HG02852 (cell line): ENCODE measurements at regions not wholly inside any gene's neighbourhood (a gene's known extent, or its start where the extent isn't known, plus 50 kb on each side); places are given as distances from the start of the nearest gene placed in this dataset.
"Not testable (repeated sequence)": the region's sequence is repeated elsewhere in the genome, so short reads cannot be mapped to it uniquely, and the experiment has no call there.

ENCODE experiments used
- ATAC-seq: cut with Tn5 transposase; IDR thresholded peaks from one replicate; pipeline ENCODE4 v1.9.1; 2021; ENCODE audit warnings: mild to moderate bottlenecking, moderate library complexity; ENCODE audit not compliant: unreplicated experiment

DNA sequence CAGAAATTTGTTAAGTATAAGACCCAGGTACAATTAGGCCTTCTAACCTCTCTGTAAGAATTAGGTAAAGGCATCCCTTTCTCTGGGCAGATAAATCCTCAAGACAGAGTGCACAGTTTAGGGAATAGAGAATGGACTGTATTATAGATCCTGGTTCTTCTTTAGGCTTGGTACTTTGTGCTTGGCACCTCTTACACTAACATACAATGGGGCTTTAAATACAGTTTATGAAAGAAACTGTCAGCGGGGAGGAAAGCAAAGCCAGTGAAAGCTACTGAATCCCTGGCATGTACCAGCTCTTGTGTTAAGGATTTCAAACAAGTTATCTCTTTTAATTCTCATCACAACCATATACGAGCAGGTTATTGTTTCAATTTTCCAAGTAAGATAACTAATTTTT, 1350.0 kb downstream of the ADGRL3 start:
- ATAC-seq, result no peak

DNA sequence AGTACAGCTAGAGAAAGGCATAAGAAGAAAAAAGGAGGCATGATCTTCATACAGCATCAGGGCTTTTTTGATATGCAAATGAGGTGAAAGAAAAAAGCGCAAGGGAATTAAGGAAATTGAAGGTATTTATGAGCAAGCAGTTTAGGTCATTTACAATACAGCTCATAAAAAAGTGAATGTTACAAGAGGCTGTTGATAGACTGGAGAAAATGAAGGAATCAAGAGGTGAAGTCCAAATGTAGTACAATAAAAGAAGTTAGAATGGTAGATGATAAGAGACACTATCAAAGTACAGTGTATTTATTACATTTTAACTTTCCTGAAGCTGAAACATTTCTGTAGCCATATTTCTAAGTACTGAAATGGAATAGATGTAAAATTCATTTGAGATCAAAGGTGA, 1349.5 kb downstream of the ADGRL3 start:
- ATAC-seq, result no peak

DNA sequence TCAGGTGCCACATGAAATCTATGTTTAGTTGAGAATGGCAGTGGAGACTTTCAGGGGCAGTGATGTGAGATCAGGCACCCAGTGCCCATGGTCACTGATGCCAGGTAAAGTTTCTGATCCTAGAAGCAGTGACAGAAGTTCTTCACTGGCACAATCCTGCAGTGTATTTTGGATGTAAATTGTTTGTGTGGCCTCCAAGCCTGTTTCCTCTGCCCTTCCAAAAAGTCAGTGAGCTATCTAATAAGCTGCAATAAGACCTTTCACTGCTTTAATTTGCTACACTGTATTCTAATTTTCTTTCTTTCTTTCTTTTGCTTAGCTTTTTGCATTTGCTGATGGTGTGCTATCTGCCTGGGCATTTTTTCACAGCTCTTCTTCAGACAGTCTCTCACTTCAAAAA, 1348.6 kb downstream of the ADGRL3 start:
- ATAC-seq, result no peak

DNA sequence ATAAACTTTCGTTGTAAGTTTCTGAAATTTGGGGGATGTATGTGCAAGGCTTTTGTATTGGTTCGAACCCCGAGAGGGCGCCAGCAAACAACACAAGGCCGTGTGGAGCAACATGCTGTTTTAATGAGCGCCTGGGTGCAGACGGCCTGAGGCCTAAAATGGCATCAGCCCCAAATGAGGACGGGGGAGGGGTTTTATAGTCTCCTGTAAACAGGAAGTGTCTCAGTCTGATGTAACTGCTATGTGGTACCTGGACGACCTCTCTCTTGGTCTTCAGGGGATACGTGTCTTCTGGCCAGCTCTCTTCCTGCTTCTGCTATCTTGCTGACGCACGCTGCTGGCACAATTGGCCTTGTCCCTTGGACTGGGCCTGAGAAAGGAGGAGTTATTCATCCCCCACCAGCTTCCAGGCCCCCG, 1348.0 kb downstream of the ADGRL3 start:
- ATAC-seq, result no peak

DNA sequence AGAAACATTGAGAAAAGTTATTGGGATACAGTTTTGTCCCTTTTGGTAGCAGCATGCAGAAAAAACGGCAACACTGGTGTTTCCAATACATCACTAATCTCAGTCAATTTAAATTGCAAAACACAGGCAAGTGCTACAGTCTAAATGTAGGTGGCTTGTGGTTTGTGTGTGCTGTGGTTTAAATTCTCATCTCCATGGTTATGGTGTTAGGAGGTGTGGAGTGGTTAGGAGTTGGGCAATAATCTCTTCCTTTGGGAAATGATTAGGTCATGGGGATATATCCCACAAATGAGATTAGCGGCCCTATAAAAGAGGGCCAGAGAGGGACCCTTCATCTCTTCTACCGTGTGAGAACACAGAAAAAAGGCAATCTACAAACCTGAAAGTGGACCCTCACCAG, 1344.3 kb downstream of the ADGRL3 start:
- no peak for ATAC-seq

DNA sequence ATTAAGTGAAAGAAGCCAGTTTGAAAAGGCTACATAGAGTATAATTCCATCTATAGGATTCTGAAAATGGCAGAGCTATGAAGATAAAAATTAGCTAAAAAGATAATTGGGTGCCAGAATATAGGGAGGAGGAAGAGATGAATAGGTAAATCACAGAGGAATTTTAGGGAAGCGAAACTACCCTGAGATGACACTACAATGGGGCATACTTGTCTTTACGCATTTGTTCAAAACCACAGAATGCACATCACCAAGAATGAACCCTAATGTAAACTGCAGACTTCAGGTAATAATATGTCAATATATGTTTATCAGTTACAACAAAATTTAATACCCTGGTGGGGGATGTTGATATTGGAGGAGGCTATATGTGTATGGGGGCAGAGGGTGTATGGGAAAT, 1342.9 kb downstream of the ADGRL3 start:
- ATAC-seq, result no peak

DNA sequence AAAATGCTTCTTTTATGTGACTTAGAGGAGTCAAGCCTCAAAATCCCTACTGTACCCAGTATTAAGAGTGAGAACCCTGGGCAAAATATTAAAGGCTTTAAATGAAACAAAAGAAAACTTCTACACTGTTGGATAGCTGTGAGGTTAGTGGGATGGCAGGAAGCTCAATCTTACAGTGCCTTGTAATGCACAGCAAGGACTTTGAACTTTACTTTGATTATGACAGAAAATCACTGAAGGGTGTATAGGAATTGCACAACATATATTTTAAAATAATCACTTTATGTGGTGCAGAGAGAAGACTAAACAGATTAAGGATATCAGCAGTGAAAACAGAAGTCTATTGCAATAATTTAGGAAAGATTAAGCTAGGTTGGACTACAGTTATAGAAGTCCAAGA, 1333.4 kb downstream of the ADGRL3 start:
- no peak for ATAC-seq

DNA sequence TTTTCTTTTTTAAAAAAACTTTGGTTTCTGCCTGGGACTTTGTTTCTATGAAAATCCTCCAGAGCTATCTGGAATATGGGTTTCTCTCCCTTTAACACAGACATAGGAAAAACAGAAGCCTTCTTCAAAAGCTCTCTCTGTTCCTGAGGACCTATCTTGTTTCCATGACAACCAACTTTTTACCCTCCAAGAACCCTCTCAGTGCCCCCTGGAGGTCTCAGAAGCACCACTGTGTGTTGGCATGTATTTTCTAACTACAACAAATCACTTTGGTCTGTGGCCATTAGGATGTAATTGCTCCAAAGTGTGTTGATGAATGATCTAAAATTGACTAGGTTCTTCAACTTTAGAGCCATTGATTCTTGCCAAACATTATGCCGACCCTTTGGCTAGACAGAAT, 1331.6 kb downstream of the ADGRL3 start:
- no peak for ATAC-seq

DNA sequence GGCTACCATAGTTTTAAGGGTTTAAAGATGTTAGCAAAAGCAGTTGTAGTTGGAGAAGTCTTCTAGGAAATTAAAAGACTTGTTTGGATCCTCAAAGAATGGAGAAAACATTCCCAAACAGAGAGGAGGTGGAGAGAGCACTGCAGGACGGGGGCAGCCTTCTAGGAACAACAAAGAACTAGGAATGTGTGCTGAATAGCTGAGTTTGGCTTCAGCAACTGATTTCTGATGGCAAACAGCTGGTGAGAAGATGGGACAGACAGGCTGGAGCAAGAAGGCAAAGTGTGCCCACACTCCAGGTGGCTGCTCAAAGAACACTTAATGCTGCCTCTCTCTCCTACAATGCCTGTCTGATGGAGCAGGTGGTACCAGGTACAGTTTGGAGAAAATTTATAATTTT, 1331.1 kb downstream of the ADGRL3 start:
- no peak for ATAC-seq

DNA sequence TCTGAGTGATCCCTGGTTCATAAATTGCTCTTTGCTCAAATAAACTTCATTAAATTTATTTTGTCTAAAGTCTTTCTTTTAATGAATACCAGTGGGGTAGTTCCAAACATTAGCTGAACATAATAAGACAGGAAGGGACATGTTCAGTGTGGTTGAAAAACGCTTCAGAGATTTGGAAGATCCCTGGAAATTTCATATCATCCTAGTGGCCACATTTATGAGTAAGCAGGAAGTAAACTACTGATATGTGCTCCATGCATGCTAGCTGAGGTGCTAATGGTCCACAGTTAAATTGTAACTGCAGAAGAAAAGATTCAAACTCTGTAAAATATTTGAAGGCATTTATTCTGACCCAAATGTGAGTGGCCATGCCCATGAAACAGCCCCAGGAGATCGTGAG, 1328.7 kb downstream of the ADGRL3 start:
- ATAC-seq, result no peak

DNA sequence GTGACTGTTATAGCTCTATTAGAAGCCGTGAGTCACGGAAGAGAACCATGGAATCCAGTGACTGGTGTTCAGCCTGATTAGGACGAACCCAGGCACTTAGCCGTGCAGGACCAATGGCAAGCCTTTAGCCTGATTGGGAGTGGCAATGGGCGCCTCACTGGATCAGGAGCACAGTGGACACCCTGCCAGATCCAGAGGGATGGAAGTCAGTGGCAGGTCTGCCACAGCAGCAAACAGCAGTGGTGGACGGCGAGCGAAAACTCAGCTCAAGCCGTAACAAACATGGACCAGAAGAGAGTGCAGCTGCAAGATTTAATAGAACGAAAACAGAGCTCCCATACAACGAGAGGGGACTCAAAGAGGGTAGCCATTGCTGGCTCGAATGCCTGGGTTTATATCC, 1326.5 kb downstream of the ADGRL3 start:
- no peak for ATAC-seq

DNA sequence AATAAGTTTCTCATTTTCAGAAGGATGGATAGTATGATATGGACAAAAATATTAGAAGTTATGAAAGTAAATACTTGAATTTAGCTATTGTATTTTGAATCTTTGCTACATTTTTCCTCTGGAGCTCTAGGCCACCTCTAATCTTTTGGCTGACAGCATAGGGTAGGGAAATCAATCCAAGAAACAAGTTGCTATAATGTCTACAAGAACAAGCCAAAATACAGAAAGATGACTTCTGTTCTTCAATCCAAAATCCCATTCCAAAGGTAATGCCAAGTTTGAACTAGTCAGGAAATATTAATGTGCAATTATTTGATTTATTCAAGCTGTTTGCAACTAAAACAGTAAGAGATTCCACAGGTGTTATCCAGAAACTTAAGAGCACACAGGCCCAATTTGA, 1323.1 kb downstream of the ADGRL3 start:
- ATAC-seq, result no peak

DNA sequence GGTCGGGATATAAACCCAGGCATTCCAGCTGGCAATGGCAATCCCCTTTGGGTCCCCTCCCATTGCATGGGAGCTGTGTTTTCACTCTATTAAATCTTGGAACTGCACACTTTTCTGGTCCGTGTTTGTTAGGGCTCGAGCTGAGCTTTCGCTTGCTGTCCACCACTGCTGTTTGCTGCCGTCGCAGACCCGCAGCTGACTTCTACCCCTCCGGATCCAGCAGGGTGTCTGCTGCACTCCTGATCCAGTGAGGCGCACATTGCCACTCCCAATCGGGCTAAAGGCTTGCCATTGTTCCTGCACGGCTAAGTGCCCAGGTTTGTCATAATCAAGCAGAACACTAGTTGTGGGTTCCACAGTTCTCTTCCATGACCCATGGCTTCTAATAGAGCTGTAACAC, 1322.1 kb downstream of the ADGRL3 start:
- no peak for ATAC-seq

DNA sequence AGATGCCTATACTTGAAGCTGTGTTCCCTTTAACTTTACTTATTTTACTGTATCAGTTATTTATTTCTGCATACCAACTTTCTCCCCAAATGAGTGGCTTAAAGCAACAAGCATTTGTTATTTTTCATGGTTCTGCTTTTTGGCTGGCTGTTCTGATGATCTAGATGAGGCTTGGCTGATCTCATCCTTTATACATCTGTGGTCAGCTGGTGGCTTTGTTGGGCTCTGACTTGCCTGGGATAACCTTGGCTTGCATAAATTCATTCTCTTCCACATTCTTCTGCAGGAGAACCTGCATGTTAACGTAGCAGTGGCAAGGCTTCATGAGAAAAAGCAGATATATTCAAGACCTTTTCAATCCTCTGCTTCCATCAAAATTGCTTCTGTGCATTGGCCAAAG, 1317.6 kb downstream of the ADGRL3 start:
- no peak for ATAC-seq

DNA sequence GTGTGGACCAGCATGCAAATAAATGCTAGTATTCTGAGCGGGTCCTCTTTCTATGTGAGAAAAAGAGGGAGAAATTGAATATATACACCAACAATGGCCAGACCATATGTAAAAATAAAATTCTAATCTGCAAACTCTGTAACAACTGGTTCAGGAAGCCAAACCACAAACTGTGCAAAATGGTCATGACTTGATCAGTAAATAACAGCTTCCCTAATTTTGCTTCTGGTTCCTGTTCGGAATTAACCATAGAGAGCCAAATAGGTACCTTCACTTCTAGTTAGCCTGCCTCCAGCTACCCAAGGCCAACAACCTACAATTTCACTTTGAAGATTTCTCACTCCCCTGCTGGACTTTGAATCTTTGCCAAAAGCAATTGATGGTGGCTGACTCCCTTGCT, 1313.2 kb downstream of the ADGRL3 start:
- ATAC-seq, result no peak

DNA sequence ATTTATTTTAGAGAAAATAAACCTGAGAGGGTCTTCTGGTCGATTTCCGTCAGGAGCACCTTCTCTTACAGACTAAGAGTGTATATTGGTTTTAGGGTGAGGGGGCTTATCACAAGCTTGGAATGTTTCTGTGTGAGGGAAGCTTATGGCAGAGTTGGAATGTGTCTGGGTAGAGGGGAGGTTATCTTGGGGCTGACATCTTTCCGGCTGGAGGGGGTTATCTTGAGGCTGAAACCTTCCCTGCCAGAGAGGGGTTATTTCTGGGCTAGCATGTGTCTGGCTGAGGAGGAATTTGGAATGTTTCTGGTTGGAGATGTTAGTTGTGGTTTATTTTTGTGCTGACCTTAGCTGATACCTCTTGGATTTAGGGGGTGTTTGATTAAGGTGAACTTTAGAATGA, 1312.1 kb downstream of the ADGRL3 start:
- no peak for ATAC-seq

DNA sequence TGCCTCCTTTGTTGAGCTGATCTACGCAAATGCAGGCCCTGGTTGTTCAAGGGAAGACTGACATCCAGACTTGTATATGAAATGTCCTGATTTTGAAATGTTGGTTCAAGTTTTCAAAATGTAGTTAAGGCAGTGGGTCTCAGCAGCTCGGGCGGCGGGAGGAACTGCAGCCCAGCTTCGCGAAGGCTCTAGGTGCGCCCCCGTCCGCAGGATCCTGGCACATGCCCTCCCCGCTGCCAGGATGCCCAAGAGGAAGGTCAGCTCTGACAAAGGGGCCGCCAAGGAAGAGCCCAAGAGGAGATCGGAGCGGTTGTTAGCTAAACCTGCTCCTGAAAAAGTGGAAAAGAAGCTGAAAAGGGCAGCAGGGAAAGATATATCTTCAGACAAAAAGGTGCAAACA, 1310.1 kb downstream of the ADGRL3 start:
- ATAC-seq, result no peak

DNA sequence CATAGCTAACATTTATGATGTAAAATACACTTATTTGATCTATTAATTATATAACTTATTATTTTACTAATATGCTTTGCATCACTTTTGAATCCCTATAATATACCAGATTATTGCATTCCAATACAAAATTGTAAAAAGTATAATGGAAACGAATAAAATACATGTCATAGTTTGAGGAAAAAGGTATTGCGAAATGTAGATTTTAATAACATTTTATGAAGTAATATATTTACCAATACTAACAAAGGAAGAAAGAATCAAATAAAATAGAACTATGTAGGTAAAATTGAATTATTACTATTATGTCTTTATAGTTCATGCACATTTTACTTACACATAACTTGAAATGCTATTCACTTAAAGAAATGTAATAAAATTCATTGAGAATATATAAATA, 1300.2 kb downstream of the ADGRL3 start:
- no peak for ATAC-seq

DNA sequence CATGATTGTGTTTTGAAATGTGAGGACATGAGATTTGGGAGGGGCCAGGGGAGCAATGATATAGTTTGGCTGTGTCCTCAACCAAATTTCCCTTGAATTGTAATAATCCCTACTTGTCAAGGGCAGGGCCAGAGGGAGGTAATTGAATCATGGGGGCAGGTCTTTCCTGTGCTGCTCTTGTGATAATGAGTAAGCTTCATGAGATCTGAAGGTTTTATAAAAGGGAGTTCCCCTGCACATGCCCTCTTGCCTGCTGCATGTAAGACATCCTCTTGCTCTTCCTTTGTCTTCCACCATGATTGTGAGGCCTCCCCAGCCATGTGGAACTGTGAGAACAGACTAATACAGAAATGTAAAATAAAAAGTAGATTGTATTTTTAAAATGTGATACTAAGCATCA, 1294.9 kb downstream of the ADGRL3 start:
- no peak for ATAC-seq

DNA sequence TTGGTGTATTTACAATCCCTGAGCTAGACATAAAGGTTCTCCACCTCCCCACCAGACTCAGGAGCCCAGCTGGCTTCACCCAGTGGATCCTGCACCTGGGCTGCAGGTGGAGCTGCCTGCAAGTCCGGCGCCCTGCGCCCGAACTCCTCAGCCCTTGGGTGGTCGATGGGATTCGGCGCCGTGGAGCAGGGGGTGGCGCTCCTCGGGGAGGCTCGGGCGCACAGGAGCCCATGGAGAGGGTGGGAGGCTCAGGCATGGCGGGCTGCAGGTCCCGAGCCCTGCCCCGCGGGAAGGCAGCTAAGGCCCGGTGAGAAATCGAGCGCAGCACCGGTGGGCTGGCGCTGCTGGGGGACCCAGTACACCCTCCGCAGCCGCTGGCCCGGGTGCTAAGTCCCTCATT, 1291.6 kb downstream of the ADGRL3 start:
- not testable (repeated sequence) for ATAC-seq

DNA sequence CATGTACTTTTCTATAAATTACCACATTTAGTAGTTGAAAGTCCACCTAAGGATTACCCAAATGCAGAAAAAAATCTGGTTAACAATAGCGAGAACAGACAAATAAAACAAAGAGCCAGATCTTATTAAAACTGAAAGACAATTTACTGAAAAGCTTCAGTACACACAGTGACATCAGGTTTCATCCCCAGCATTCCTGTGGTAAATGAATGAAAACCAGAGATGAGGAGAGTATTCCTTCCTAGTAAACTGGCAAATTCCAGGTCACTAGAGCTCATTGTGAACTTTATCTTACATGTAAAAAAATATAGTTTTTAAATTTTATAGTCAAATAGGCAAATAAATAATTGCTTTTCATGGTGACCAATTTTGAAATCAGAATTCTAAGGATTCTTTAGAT, 1290.5 kb downstream of the ADGRL3 start:
- ATAC-seq, result no peak

DNA sequence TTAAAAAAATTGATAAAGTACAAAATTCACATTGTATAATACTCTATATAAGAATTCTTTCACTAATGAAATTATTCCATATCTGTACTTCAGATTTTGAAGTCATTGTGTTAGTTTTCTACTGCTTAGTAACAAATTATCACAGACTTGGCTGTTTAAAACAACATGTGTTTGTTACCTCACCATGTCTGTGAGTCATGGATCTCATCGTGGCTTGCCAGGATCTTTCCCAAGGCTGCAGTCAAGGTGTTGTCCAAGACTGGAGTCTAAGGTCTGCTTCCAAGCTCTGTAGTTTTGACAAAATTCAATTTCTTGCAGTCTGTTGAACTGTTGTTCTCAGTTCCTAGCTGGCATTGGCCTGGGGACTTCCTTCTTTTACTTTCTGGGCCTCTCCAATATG, 1286.9 kb downstream of the ADGRL3 start:
- ATAC-seq, result no peak

DNA sequence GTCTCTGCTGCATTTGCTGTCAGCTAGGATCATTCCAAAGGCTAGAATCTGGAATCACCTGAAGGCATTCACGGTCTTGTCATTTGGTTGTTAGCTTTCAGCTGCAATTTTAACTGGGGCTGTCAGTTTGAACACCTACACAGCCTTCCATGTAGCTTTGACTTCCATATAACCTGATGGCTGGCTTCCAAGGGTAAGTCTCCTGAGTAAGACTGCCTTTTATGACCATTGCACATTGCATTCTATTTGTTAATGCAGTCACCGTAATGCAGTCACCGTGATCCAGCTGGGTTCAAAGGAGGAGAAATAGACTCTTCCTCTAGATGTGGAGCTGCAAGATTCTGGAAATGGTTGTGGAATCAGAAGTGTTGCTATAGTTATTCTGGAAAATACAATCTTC, 1284.2 kb downstream of the ADGRL3 start:
- ATAC-seq, result no peak

DNA sequence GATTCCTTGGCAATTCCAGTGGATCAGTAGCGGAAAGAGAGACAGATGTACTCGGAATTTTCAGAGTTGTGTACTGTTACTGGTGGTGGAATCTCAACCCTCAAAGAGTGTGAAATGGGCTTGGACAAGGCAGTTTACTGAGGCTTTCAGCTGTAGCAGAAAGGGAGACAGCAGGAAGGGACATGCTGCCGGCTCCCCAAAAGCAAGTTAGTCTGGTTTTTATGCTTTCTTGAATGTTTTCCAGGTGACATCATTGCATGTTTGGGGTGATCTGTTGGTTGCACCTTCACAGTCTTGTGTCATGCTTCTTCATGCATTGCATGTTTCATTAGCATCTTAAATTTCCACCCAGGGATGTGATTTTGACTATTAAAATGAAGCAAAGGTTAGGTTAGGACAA, 1282.2 kb downstream of the ADGRL3 start:
- no peak for ATAC-seq
